GM12878 (cell line): ENCODE measurements at regions not wholly inside any gene's neighbourhood (a gene's known extent, or its start where the extent isn't known, plus 50 kb on each side); places are given as distances from the start of the nearest gene placed in this dataset.

Experiments
- ATAC-seq: fragments of 200-7000 bp; cut with Tn5 transposase; 3 replicates; pipeline ENCODE4 v1.9.1; 2020; ENCODE audit warnings: mild to moderate bottlenecking, moderate library complexity
- BruUV-seq: library from RNA; stranded (reverse); fragments of 400-500 nt; replicated peaks from 2 replicates; lab custom pipeline; 2021; lab: Mats Ljungman, UMichigan
- CTCF ChIA-PET: fragments of 300-600 bp; sonication (Branson Sonifier 250); formaldehyde crosslinking; extraction: SDS; loops from one replicate; lab custom pipeline; 2021; ENCODE audit warnings: inconsistent platforms; lab: Yijun Ruan, JAX
- POLR2A ChIA-PET: fragments of 350-600 bp; formaldehyde crosslinking; extraction: SDS; loops from one replicate; lab custom pipeline; 2021; ENCODE audit warnings: inconsistent platforms; lab: Charles Lee
- RAD21 ChIA-PET: fragments of 300-600 bp; sonication (Branson Sonifier 250); formaldehyde crosslinking; loops from one replicate; lab custom pipeline; 2023; ENCODE audit warnings: antibody characterized with exemption; ENCODE audit not compliant: unreplicated experiment; lab: Charles Lee
- SMC1A ChIA-PET: fragments of 300-600 bp; sonication (Branson Sonifier 250); formaldehyde crosslinking; loops from one replicate; lab custom pipeline; 2023; ENCODE audit not compliant: unreplicated experiment, uncharacterized antibody; lab: Charles Lee
- DNase-seq: peaks from one replicate; pipeline ENCODE4 v3.0.0-alpha.2; 2011; ENCODE audit warnings: low read depth, low spot score
- FAIRE-seq: peaks from 3 replicates; lab custom pipeline; 2011; peaks lifted over from hg19 to GRCh38; lab: Jason Lieb, UNC
- H2AFZ ChIP-seq: 2 replicates; pipeline ENCODE4 v1.6.0; 2011; ENCODE audit warnings: low read depth, low read length, control low read depth; ENCODE audit not compliant: control insufficient read depth
- H3K27ac ChIP-seq: 2 replicates; pipeline ENCODE4 v1.5.1; 2011; ENCODE audit warnings: control low read depth; ENCODE audit not compliant: control insufficient read depth, insufficient read depth
- H3K27me3 ChIP-seq, 2 experiments: replicated peaks in 1 of 2; 2 replicates each; pipeline versions ENCODE4 v1.6.0 to v1.6.1; 2011; ENCODE audit warnings: low read length in 1 of 2; ENCODE audit not compliant: control insufficient read depth in 2 of 2, insufficient read depth in 2 of 2
- H3K36me3 ChIP-seq, 2 experiments: 2 replicates each; pipeline ENCODE4 v1.5.1; 2011; ENCODE audit warnings: low read length in 1 of 2; ENCODE audit not compliant: control insufficient read depth in 2 of 2, insufficient read depth in 2 of 2
- H3K4me1 ChIP-seq: 2 replicates; pipeline ENCODE4 v1.6.1; 2011; ENCODE audit warnings: mild to moderate bottlenecking, low read length, moderate library complexity, mixed read lengths; ENCODE audit not compliant: control insufficient read depth, insufficient read depth
- H3K4me2 ChIP-seq: 2 replicates; pipeline ENCODE4 v1.6.0; 2011; ENCODE audit warnings: control low read depth; ENCODE audit not compliant: control insufficient read depth, insufficient read depth
- H3K4me3 ChIP-seq: fragments of 200-600 bp; sonication (generic); 2 replicates; pipeline ENCODE4 v1.5.1; 2016
- H3K79me2 ChIP-seq: 2 replicates; pipeline ENCODE4 v1.6.0; 2011; ENCODE audit warnings: low read length; ENCODE audit not compliant: control insufficient read depth, insufficient read depth
- H3K9ac ChIP-seq: 2 replicates; pipeline ENCODE4 v1.8.0; 2011; ENCODE audit warnings: low read length, control low read depth, mixed read lengths; ENCODE audit not compliant: control insufficient read depth, insufficient read depth
- H3K9me3 ChIP-seq: replicated peaks from 3 replicates; pipeline ENCODE4 v1.5.1; 2011; ENCODE audit warnings: mild to moderate bottlenecking, low read length; ENCODE audit not compliant: control insufficient read depth, insufficient read depth
- H4K20me1 ChIP-seq: 2 replicates; pipeline ENCODE4 v1.6.0; 2011; ENCODE audit not compliant: control insufficient read depth, insufficient read depth
- BCL11A ChIP-seq: IDR thresholded peaks from 2 replicates; pipeline ENCODE4 v1.6.1; 2011; ENCODE audit warnings: low read depth, low read length
- CREM ChIP-seq: IDR thresholded peaks from 2 replicates; pipeline ENCODE4 v1.6.1; 2014; ENCODE audit warnings: antibody characterized with exemption, low read depth
- FOXK2 ChIP-seq: fragments of 450-650 bp; IDR thresholded peaks from 2 replicates; pipeline ENCODE4 v1.6.1; 2017; ENCODE audit warnings: mild to moderate bottlenecking, moderate library complexity
- IKZF1 ChIP-seq: fragments of 450-650 bp; conservative IDR thresholded peaks from 2 replicates; pipeline ENCODE4 v1.6.1; 2017; ENCODE audit warnings: antibody characterized with exemption, mild to moderate bottlenecking
- KAT2A ChIP-seq: conservative IDR thresholded peaks from 2 replicates; pipeline ENCODE4 v1.6.1; 2011; ENCODE audit warnings: low read depth, low read length; ENCODE audit not compliant: control insufficient read depth
- NR2C1 ChIP-seq: fragments of 450-650 bp; IDR thresholded peaks from 2 replicates; pipeline ENCODE4 v1.6.1; 2017; ENCODE audit warnings: antibody characterized with exemption, mild to moderate bottlenecking, moderate library complexity
- RUNX3 ChIP-seq: IDR thresholded peaks from 2 replicates; pipeline ENCODE4 v1.6.1; 2012; ENCODE audit warnings: low read length, inconsistent platforms
- ZNF384 ChIP-seq: IDR thresholded peaks from 2 replicates; pipeline ENCODE4 v1.6.1; 2012; ENCODE audit warnings: low read depth, mild to moderate bottlenecking, low read length, improper control_type of control experiment, borderline replicate concordance
- WGBS: methylation state at CpG from one replicate; pipeline ENCODE4 v1.1.6; 2016; ENCODE audit warnings: low lambda C conversion rate; ENCODE audit not compliant: insufficient replicate concordance, insufficient coverage; ENCODE audit errors: missing lambda C conversion rate; 5-methylcytosine and 5-hydroxymethylcytosine counted together
- in situ Hi-C: fragments of 300-500 bp; cut with MboI; formaldehyde crosslinking; loops from 9 replicates; pipeline ENCODE4 v1.14.3; 2018; ENCODE audit warnings: mixed read lengths
- intact Hi-C: fragments of 100-400 bp; cut with micrococcal nuclease; formaldehyde crosslinking; loops from one replicate; pipeline ENCODE4 v1.14.2; 2022; ENCODE audit not compliant: unreplicated experiment
- TF ChIP-seq, protein P1 (sequence below): fragments of 450-650 bp; IDR thresholded peaks from 2 replicates; pipeline ENCODE4 v1.6.1; 2017; ENCODE audit warnings: antibody characterized with exemption, mild to moderate bottlenecking, moderate library complexity
- TF ChIP-seq, protein P2 (sequence below): fragments of 150-350 bp; IDR thresholded peaks from 2 replicates; pipeline ENCODE4 v1.6.1; 2016; ENCODE audit warnings: low read depth, low read length
- TF ChIP-seq, protein P3 (sequence below): IDR thresholded peaks from 2 replicates; pipeline ENCODE4 v1.6.1; 2011; ENCODE audit warnings: borderline replicate concordance, low read depth, mild to moderate bottlenecking, moderate library complexity, low read length; ENCODE audit not compliant: insufficient read depth, poor library complexity, severe bottlenecking
- TF ChIP-seq, protein P4 (sequence below): fragments of 450-650 bp; IDR thresholded peaks from 2 replicates; pipeline ENCODE4 v1.6.1; 2017; ENCODE audit warnings: mild to moderate bottlenecking, moderate library complexity

DNA sequence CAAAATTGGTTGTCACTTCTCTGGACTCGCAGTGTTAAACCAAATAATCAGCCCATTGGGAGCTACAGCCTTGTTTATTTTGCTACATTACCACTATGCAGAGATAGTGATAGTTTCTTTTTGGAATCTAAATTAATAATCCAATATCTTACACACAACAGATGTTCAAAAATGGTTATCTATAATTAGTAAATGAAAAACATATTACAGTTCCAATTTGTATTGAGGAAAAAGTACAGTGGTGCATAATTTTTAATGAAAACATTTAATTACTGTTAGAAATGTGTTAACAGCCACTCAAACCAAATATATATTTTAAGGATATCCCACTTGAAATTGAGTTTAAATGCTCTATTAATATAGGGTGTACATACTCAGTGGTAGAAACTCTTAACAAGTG lies 327.3 kb upstream of the MARCKS start (continued):
- TF ChIP-seq, protein P1, sequence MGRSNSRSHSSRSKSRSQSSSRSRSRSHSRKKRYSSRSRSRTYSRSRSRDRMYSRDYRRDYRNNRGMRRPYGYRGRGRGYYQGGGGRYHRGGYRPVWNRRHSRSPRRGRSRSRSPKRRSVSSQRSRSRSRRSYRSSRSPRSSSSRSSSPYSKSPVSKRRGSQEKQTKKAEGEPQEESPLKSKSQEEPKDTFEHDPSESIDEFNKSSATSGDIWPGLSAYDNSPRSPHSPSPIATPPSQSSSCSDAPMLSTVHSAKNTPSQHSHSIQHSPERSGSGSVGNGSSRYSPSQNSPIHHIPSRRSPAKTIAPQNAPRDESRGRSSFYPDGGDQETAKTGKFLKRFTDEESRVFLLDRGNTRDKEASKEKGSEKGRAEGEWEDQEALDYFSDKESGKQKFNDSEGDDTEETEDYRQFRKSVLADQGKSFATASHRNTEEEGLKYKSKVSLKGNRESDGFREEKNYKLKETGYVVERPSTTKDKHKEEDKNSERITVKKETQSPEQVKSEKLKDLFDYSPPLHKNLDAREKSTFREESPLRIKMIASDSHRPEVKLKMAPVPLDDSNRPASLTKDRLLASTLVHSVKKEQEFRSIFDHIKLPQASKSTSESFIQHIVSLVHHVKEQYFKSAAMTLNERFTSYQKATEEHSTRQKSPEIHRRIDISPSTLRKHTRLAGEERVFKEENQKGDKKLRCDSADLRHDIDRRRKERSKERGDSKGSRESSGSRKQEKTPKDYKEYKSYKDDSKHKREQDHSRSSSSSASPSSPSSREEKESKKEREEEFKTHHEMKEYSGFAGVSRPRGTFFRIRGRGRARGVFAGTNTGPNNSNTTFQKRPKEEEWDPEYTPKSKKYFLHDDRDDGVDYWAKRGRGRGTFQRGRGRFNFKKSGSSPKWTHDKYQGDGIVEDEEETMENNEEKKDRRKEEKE, result no peak
- TF ChIP-seq, protein P2, sequence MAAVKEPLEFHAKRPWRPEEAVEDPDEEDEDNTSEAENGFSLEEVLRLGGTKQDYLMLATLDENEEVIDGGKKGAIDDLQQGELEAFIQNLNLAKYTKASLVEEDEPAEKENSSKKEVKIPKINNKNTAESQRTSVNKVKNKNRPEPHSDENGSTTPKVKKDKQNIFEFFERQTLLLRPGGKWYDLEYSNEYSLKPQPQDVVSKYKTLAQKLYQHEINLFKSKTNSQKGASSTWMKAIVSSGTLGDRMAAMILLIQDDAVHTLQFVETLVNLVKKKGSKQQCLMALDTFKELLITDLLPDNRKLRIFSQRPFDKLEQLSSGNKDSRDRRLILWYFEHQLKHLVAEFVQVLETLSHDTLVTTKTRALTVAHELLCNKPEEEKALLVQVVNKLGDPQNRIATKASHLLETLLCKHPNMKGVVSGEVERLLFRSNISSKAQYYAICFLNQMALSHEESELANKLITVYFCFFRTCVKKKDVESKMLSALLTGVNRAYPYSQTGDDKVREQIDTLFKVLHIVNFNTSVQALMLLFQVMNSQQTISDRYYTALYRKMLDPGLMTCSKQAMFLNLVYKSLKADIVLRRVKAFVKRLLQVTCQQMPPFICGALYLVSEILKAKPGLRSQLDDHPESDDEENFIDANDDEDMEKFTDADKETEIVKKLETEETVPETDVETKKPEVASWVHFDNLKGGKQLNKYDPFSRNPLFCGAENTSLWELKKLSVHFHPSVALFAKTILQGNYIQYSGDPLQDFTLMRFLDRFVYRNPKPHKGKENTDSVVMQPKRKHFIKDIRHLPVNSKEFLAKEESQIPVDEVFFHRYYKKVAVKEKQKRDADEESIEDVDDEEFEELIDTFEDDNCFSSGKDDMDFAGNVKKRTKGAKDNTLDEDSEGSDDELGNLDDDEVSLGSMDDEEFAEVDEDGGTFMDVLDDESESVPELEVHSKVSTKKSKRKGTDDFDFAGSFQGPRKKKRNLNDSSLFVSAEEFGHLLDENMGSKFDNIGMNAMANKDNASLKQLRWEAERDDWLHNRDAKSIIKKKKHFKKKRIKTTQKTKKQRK, result no peak

DNA sequence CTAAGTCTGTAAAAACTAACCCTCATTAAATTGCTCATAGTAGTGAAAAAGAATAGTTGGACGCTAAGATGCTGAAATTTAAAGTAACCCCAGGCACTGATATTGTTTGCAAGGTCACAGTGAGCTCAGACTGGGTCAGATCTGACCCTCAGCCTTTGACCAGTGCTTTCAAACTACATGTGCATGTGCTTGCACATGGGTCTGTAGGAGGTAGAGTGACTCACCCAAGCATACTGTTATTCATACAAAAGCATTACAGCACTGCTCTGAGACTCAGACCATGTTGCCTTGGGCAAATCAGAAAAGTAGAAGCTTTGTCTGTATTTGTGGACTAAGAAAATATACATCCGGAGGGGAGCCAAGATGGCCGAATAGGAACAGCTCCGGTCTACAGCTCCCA lies 326.4 kb upstream of the MARCKS start:
- intact Hi-C loops (no loop called here), in situ Hi-C loops (no loop called here)
- DNase-seq (no peak), ATAC-seq (no peak), FAIRE-seq (no peak)
- SMC1A ChIA-PET, result no interaction called here
- Histone ChIP-seq H3K79me2 (no peaks in the 10 kb centered on the region), H3K4me2 (no peak overlapping the region), H3K9me3 (no peaks in the 10 kb centered on the region), H3K27ac (no peak overlapping the region), H3K4me1 (no peaks in the 10 kb centered on the region), H4K20me1 (no peaks in the 10 kb centered on the region), H3K4me3 (no peak overlapping the region), H3K9ac (no peak overlapping the region), H3K36me3 (no peaks in the 10 kb centered on the region), H3K27me3 (no peaks in the 10 kb centered on the region), H2AFZ (no peak overlapping the region)
- no TSS peak for BruUV-seq
- RAD21 ChIA-PET, result no interaction called here
- whole genome bisulfite sequencing, result 81% methylated on average over 4 of the region's 4 CpGs
- CTCF ChIA-PET, result no interaction called here
- POLR2A ChIA-PET, result no interaction called here
- TF ChIP-seq FOXK2, result no peak
- TF ChIP-seq KAT2A, result no peak
- TF ChIP-seq BCL11A, result no peak
- TF ChIP-seq, protein P3, sequence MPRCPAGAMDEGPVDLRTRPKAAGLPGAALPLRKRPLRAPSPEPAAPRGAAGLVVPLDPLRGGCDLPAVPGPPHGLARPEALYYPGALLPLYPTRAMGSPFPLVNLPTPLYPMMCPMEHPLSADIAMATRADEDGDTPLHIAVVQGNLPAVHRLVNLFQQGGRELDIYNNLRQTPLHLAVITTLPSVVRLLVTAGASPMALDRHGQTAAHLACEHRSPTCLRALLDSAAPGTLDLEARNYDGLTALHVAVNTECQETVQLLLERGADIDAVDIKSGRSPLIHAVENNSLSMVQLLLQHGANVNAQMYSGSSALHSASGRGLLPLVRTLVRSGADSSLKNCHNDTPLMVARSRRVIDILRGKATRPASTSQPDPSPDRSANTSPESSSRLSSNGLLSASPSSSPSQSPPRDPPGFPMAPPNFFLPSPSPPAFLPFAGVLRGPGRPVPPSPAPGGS, result no peak
- no peak for TF ChIP-seq IKZF1
- TF ChIP-seq, protein P4, sequence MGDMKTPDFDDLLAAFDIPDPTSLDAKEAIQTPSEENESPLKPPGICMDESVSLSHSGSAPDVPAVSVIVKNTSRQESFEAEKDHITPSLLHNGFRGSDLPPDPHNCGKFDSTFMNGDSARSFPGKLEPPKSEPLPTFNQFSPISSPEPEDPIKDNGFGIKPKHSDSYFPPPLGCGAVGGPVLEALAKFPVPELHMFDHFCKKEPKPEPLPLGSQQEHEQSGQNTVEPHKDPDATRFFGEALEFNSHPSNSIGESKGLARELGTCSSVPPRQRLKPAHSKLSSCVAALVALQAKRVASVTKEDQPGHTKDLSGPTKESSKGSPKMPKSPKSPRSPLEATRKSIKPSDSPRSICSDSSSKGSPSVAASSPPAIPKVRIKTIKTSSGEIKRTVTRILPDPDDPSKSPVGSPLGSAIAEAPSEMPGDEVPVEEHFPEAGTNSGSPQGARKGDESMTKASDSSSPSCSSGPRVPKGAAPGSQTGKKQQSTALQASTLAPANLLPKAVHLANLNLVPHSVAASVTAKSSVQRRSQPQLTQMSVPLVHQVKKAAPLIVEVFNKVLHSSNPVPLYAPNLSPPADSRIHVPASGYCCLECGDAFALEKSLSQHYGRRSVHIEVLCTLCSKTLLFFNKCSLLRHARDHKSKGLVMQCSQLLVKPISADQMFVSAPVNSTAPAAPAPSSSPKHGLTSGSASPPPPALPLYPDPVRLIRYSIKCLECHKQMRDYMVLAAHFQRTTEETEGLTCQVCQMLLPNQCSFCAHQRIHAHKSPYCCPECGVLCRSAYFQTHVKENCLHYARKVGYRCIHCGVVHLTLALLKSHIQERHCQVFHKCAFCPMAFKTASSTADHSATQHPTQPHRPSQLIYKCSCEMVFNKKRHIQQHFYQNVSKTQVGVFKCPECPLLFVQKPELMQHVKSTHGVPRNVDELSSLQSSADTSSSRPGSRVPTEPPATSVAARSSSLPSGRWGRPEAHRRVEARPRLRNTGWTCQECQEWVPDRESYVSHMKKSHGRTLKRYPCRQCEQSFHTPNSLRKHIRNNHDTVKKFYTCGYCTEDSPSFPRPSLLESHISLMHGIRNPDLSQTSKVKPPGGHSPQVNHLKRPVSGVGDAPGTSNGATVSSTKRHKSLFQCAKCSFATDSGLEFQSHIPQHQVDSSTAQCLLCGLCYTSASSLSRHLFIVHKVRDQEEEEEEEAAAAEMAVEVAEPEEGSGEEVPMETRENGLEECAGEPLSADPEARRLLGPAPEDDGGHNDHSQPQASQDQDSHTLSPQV, result no peak
- no peak for TF ChIP-seq RUNX3
- TF ChIP-seq ZNF384, result no peak
- no peak for TF ChIP-seq NR2C1
- no peak for TF ChIP-seq CREM
